K562 (cell line): ENCODE measurements at regions not wholly inside any gene's neighbourhood (a gene's known extent, or its start where the extent isn't known, plus 50 kb on each side); places are given as distances from the start of the nearest gene placed in this dataset.

Source experiments
- CTCF ChIP-seq, 3 experiments: IDR thresholded peaks in 2 of 3; conservative IDR thresholded peaks in 1 of 3; 2 replicates each; pipeline ENCODE4 v1.5.1; 2011 to 2012; ENCODE audit warnings: low read length in 3 of 3, mild to moderate bottlenecking in 3 of 3, control low read depth in 2 of 3, improper control_type of control experiment in 1 of 3, inconsistent platforms in 1 of 3, low read depth in 1 of 3, mixed read lengths in 1 of 3, moderate library complexity in 1 of 3; ENCODE audit not compliant: insufficient read depth in 2 of 3
- MAX ChIP-seq: sonication (generic); formaldehyde crosslinking; IDR thresholded peaks from 2 replicates; pipeline ENCODE4 v1.9.0; 2022; ENCODE audit warnings: mild to moderate bottlenecking, missing genetic modification reagents
- NFATC3 ChIP-seq: fragments of 450-650 bp; IDR thresholded peaks from 2 replicates; pipeline ENCODE4 v1.6.1; 2017; ENCODE audit warnings: mild to moderate bottlenecking
- POLR2A ChIP-seq: fragments of 450-650 bp; conservative IDR thresholded peaks from 2 replicates; pipeline ENCODE4 v1.6.1; 2016
- POLR2H ChIP-seq: IDR thresholded peaks from 2 replicates; pipeline ENCODE4 v1.6.1; 2016; ENCODE audit warnings: missing genetic modification characterization, low read depth, mild to moderate bottlenecking, control low read depth, missing compliant biosample characterization, moderate library complexity
- SMARCE1 ChIP-seq: fragments of 450-650 bp; IDR thresholded peaks from 2 replicates; pipeline ENCODE4 v1.7.1; 2016; ENCODE audit warnings: mild to moderate bottlenecking
- TAF15 ChIP-seq: fragments of 200-400 bp; formaldehyde crosslinking; IDR thresholded peaks from 2 replicates; pipeline ENCODE4 v1.6.1; 2017; ENCODE audit warnings: mild to moderate bottlenecking, low read depth, low read length, moderate library complexity
- TFAP4 ChIP-seq: sonication (generic); formaldehyde crosslinking; IDR thresholded peaks from 2 replicates; pipeline ENCODE4 v1.8.0; 2022; ENCODE audit warnings: missing genetic modification reagents, mild to moderate bottlenecking, moderate library complexity, borderline replicate concordance
- ZNF124 ChIP-seq: sonication (generic); formaldehyde crosslinking; IDR thresholded peaks from 2 replicates; pipeline ENCODE4 v1.8.1; 2022; ENCODE audit warnings: missing genetic modification reagents

- TF ChIP-seq NFATC3 (no peak), CTCF (IDR thresholded peaks at IDR 0.05 in 2 of 3, conservative IDR thresholded peaks at IDR 0.05 in 1 of 3; ENCODE audit: insufficient read depth in 2 of 3, low read depth in 1 of 3, low read length in 3 of 3) (no peak), TFAP4 (no peak), TAF15 (no peak), POLR2H (tag) (no peak), MAX (no peak), ZNF124 (CRISPR knock-in tag) (no peak), POLR2A (no peak), SMARCE1 (no peak)
Measured at GRCh38 chr7:113787106-113787505, 131.7 kb downstream of the PPP1R3A start.
